Right kidney (tissue), 1 donor: ENCODE measurements at regions not wholly inside any gene's neighbourhood (a gene's known extent, or its start where the extent isn't known, plus 50 kb on each side); places are given as distances from the start of the nearest gene placed in this dataset.
"Not testable (repeated sequence)": the region's sequence is repeated elsewhere in the genome, so short reads cannot be mapped to it uniquely, and the experiment has no call there.

Source experiments
- DNase-seq: peaks from one replicate; pipeline ENCODE4 v3.0.0-alpha.2; 2016

DNA sequence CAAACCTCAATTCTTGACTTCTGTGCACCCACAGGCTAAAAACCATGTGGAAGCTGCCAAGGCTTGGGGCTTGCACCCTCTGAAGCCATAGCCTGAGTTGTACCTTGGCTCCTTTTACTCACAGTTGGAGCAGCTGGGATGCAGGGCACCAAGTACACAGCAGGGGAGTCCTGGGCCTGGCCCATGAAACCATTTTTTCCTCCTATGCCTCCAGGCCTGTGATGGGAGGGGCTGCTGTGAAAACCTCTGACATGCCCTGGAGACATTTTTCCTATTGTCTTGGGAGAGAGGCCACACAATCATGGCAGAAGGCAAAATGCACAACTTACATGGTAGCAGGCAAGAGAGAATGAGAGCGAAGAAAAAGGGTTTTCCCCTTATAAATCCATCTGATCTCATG, 568.6 kb downstream of the SMARCA1 start:
- DNase-seq = not testable (repeated sequence)

DNA sequence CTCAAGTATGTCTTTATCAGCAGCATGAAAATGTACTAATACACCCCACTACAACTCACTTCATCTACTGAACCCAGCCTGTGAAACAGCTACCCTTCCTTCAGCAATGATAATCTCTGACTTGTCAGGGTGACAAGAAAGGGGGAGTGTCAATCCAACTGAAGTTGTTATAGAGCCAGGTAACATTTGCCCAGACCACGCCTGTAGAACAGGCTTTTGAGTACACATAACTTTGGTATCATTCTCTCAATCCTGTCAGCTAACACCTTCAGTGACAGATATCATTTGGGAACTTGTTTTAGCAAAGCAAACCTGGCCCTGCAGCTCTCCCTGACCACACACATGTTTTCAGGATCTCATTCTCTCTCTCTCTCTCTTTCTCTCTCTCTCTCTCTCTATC, 592.2 kb downstream of the SMARCA1 start:
- no peak for DNase-seq

GRCh38 chrX:128929271-128930057, 593.8 kb downstream of the SMARCA1 start:
- no peak for DNase-seq

DNA sequence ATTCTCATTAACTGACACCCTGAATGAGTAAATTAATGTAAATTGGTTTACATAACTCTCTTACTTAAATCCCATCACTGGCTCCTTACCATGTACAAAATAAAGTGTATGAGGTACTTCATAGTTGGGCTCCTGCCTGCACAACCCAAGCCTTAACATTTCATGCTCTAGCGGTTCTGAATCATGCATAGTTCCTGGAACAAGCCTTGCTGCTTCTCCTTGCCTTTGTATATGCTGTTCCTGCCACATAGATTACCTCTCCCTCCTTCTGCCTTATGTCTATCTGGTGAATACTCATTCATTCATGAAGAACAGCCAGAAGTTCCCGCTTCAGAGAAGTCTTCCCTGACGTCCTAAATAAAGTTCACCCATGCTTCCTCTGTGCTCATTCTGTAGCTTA, 594.7 kb downstream of the SMARCA1 start:
- DNase-seq = no peak

DNA sequence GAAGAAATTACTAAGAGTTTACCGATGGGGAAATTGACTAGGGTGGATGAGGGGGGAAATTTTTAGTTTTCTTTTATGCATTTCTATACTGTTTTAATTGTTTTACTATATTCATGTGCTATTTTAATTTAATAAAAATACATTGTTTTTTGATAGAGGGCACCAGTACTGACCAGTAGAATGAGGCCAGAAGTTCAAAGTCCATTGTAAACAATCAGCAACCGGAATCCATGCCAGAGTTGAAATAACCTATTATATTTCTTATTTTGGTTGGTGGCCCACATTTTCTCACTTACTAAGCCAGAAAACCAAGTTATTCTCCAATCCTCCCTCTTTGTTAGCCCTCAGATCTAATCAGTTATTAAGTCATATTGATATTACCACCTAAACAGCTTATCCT, 595.9 kb downstream of the SMARCA1 start:
- no peak for DNase-seq

- DNase-seq = no peak
Measured at GRCh38 chrX:128906753-128907152, 616.5 kb downstream of the SMARCA1 start.

GRCh38 chrX:128901018-128901417, 622.3 kb downstream of the SMARCA1 start:
- DNase-seq = no peak

DNA sequence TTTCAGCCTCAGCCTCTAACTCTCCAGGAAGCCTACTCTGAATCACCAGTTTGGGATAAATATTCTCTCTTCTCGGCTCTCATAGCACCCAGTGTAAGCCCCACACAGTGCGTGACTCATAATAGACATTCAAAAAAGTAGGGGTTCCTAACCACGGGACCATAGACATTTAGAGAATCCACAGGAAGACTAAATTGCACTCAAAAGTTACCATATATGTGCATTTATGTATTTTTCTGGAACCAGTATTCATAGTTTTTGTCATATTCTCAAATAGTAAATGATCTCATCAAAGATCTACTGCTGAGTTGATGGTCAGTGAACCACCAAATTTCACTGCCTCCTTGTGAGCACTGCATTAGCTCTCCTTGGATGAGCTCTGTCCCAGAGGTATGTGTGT, 625.7 kb downstream of the SMARCA1 start:
- no peak for DNase-seq

GRCh38 chrX:128891554-128891953, 631.7 kb downstream of the SMARCA1 start:
- no peak for DNase-seq

DNA sequence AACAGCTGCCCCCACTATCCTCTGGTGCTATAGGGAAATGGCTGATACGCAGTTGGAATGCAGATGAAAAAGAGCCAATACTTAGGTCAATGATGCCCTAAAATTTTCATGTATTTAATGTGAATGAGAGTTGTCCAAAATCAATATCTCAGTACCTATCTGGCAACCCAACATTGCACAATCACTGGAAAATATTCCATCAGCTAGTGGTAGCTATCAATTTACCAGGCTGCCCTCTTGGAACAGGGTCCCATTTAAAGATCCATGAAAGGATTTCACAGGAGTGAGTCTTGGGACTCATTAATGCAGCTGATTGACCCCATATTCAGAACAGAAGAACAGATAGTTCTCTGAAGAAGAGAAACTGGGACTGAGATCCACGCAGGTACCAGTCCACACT, 638.9 kb downstream of the SMARCA1 start:
- no peak for DNase-seq

DNA sequence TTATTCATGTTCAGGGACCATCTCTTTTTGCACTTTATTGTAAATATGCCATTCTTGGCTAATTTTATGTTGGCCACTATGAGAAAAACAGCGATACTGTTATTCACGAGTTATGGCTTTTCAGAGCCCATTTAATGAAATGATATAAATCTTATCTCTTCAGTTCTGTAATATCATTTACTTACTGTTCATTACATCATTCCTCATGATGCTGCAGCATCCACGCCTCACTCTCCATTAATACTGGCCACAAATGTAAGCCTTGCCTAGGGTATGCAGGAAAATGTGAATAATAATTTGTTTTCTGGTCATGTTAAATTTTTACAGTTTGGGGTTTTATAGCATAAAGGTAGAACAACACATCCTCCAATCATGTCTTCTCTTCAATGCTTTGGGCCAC, 639.6 kb downstream of the SMARCA1 start:
- DNase-seq = no peak

- no peak for DNase-seq
Measured at GRCh38 chrX:128870361-128870760, 652.9 kb downstream of the SMARCA1 start.

GRCh38 chrX:128862557-128862956, 660.7 kb downstream of the SMARCA1 start:
- DNase-seq = no peak

GRCh38 chrX:128848374-128848773, 674.9 kb downstream of the SMARCA1 start:
- no peak for DNase-seq

DNA sequence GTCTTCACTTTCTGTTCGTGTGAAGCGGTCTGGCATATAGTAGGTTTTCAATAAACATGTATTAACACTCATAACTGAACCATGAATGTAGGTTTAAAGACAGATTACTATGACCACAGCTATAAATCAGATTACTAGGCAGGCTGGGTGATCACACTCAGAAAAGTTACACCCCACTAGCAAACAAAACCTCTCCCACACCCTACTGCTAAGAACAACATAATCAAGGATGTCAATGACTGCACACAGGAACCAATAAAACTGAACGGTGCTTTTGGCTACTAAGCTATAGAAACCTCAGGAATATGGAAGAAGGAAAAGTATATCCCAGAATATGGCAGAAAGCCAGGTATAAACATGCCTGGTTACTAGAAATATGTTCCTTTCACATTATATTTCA, 676.9 kb downstream of the SMARCA1 start:
- DNase-seq = no peak

GRCh38 chrX:128818690-128819089, 704.6 kb downstream of the SMARCA1 start:
- no peak for DNase-seq

DNA sequence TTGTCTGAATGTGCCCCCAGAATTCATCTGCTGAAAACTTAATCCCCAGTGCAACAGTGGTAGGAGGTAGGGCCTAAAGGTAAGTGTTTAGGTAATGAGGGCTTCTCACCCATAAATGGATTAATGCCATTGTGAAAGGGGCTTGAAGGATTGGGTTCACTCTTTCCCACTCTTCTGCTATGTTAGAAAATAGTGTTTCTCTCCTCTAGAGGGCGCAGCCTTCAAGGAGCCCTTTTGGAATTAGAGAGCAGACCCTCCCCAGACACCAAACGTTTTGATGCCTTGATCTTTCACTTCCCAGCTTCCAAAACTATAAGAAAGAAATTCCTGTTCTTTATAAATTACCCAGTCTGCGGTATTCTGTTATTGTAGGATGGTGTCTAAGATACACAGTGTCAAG, 706.4 kb downstream of the SMARCA1 start:
- no peak for DNase-seq

DNA sequence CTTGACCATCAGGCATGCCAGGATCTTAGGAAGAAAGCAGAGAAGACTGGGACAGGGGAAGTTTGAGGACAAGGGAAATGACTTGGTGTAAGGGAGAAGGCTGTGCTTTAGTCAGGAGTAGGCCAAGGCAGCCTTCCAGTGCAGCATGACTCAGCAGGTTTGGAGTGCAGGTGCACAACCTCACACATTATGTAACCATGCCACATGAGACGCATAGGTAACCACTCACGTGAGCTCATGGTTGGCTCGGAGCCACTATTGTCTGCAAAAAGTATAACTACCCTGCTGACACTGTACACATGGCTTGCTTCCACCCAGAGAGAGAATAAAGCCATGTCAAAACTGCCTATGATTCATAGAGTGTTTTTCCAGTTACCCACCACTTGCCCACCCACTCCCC, 715.9 kb downstream of the SMARCA1 start:
- DNase-seq = no peak

GRCh38 chrX:128805236-128805635, 718.1 kb downstream of the SMARCA1 start:
- DNase-seq = no peak

DNA sequence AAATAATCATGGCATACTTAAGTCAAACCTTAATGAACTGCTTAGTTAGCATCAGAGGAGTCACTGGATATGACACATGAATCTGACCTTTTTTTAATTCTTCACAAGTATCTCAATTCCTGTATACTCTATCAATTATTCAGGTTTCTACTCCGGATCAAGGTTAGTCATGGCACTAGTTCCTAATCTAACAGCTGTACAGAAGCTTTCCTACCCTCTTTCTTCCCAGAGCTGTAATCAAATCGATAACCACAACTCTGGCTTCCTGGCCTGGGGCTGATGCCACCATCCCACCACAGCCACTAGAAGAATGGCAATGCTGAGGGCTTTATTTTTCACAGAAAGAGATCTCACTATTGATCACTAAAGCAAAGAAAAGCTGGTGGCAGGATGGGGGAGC, 718.5 kb downstream of the SMARCA1 start:
- no peak for DNase-seq

GRCh38 chrX:128800138-128800537, 723.2 kb downstream of the SMARCA1 start:
- no peak for DNase-seq

GRCh38 chrX:128783139-128783538, 730.9 kb upstream of the ACTRT1 start:
- not testable (repeated sequence) for DNase-seq

GRCh38 chrX:128781506-128781905, 729.3 kb upstream of the ACTRT1 start:
- DNase-seq = no peak

GRCh38 chrX:128780934-128781333, 728.7 kb upstream of the ACTRT1 start:
- DNase-seq = no peak

DNA sequence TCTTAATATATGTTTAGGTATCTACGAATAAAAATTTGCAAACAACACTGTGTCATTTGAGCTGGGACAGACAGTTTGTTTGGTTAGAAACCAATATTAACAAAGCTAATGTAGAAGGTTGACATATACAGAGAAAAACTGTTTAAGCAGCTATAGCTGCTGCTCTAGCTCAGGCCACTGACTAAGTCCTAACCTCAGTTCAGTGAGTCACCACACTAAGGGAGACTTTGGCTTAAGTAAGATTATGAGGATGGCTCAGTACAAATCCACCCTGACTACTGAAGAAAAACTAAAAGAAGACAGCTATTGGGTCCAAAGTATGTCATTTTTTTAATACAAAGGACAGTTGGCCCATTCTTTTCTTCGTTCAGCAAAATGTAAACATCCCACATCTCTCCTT, 717.3 kb upstream of the ACTRT1 start:
- DNase-seq = no peak
